ENCODE measurements at regions not wholly inside any gene's neighbourhood (a gene's known extent, or its start where the extent isn't known, plus 50 kb on each side); places are given as distances from the start of the nearest gene placed in this dataset.

DNA sequence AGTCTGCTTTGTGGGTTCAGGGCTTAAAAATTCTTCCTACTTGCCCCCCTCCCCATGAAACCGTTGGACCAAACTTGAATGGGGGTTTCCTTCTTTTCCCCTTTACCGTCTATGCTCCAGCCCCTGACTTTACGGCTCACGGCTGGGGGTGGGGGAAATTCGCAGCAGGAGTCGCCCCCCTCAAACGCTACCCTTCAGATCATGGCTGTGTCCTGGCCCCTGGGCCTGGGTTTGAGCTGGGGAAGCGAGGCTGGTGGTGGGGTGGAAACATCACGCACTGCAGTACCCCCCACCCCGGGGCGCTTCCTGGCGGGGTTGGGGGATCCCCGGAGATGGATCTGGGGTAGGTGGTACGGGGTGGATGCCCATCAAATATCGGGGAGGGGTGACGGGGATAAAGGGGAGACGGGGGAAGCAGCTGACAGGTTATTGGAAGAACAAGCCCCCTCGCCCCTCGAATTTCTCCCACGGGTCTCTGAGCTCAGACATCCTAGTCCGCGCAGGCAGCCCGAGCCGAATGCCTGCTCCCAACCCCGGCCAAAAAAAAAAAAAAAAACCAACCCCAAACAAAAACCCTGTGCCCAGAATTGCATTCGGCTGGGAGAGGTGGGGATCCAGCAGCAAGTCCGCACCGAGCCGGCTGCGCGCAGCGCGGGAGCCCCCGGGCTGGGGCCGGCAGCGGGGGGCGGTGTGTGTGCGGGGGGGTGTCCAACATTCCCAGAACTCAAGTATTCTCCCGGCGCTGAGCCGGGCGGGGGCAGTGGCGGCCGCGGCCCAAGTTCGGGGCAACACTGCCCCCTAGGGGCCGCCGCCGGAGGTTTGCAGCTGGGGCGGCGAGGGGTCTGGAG lies 59.0 kb upstream of the ACOT11 start (continued):
- TF ChIP-seq ZFP36 (IDR thresholded peaks at IDR 0.05; ENCODE audit: low read depth, low read length, partially characterized antibody), result no peak
- no peak for TF ChIP-seq ZFP30 (CRISPR knock-in tag; IDR thresholded peaks at IDR 0.05; ENCODE audit: borderline replicate concordance)
- no peak; the same call in 1 of the 2 replicates for TF ChIP-seq JUND (IDR thresholded peaks at IDR 0.05; ENCODE audit: borderline replicate concordance, low read depth, low read length)
- peak; percentile 3; the same call in 1 of the 3 replicates for TF ChIP-seq JUND (tag; IDR thresholded peaks at IDR 0.05; ENCODE audit: borderline replicate concordance, low read depth, low read length)
- no peak for TF ChIP-seq KLF6 (CRISPR knock-in tag; IDR thresholded peaks at IDR 0.05; ENCODE audit: borderline replicate concordance)
- TF ChIP-seq, protein P1, sequence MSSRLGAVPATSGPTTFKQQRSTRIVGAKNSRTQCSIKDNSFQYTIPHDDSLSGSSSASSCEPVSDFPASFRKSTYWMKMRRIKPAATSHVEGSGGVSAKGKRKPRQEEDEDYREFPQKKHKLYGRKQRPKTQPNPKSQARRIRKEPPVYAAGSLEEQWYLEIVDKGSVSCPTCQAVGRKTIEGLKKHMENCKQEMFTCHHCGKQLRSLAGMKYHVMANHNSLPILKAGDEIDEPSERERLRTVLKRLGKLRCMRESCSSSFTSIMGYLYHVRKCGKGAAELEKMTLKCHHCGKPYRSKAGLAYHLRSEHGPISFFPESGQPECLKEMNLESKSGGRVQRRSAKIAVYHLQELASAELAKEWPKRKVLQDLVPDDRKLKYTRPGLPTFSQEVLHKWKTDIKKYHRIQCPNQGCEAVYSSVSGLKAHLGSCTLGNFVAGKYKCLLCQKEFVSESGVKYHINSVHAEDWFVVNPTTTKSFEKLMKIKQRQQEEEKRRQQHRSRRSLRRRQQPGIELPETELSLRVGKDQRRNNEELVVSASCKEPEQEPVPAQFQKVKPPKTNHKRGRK (tag; IDR thresholded peaks at IDR 0.05), result no peak
- TF ChIP-seq, protein P2, sequence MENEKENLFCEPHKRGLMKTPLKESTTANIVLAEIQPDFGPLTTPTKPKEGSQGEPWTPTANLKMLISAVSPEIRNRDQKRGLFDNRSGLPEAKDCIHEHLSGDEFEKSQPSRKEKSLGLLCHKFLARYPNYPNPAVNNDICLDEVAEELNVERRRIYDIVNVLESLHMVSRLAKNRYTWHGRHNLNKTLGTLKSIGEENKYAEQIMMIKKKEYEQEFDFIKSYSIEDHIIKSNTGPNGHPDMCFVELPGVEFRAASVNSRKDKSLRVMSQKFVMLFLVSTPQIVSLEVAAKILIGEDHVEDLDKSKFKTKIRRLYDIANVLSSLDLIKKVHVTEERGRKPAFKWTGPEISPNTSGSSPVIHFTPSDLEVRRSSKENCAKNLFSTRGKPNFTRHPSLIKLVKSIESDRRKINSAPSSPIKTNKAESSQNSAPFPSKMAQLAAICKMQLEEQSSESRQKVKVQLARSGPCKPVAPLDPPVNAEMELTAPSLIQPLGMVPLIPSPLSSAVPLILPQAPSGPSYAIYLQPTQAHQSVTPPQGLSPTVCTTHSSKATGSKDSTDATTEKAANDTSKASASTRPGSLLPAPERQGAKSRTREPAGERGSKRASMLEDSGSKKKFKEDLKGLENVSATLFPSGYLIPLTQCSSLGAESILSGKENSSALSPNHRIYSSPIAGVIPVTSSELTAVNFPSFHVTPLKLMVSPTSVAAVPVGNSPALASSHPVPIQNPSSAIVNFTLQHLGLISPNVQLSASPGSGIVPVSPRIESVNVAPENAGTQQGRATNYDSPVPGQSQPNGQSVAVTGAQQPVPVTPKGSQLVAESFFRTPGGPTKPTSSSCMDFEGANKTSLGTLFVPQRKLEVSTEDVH (IDR thresholded peaks at IDR 0.05; ENCODE audit: low read depth, partially characterized antibody), result no peak
- peak; percentile 70; the same call in 1 of the 2 replicates for TF ChIP-seq STAG1 (CRISPR knock-in tag; IDR thresholded peaks at IDR 0.05; ENCODE audit: borderline replicate concordance)
- no peak for TF ChIP-seq CCAR2 (IDR thresholded peaks at IDR 0.05; ENCODE audit: low read depth, low read length)
- TF ChIP-seq, protein P3, sequence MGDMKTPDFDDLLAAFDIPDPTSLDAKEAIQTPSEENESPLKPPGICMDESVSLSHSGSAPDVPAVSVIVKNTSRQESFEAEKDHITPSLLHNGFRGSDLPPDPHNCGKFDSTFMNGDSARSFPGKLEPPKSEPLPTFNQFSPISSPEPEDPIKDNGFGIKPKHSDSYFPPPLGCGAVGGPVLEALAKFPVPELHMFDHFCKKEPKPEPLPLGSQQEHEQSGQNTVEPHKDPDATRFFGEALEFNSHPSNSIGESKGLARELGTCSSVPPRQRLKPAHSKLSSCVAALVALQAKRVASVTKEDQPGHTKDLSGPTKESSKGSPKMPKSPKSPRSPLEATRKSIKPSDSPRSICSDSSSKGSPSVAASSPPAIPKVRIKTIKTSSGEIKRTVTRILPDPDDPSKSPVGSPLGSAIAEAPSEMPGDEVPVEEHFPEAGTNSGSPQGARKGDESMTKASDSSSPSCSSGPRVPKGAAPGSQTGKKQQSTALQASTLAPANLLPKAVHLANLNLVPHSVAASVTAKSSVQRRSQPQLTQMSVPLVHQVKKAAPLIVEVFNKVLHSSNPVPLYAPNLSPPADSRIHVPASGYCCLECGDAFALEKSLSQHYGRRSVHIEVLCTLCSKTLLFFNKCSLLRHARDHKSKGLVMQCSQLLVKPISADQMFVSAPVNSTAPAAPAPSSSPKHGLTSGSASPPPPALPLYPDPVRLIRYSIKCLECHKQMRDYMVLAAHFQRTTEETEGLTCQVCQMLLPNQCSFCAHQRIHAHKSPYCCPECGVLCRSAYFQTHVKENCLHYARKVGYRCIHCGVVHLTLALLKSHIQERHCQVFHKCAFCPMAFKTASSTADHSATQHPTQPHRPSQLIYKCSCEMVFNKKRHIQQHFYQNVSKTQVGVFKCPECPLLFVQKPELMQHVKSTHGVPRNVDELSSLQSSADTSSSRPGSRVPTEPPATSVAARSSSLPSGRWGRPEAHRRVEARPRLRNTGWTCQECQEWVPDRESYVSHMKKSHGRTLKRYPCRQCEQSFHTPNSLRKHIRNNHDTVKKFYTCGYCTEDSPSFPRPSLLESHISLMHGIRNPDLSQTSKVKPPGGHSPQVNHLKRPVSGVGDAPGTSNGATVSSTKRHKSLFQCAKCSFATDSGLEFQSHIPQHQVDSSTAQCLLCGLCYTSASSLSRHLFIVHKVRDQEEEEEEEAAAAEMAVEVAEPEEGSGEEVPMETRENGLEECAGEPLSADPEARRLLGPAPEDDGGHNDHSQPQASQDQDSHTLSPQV (IDR thresholded peaks at IDR 0.05), result no peak
- no peak for TF ChIP-seq ZNF586 (CRISPR knock-in tag; conservative IDR thresholded peaks at IDR 0.05)
- TF ChIP-seq CHD4 (IDR thresholded peaks at IDR 0.05; ENCODE audit: insufficient read depth, insufficient replicate concordance, low read depth, low read length, poor library complexity, severe bottlenecking), result peak; percentile 92
- TF ChIP-seq PTBP1 (IDR thresholded peaks at IDR 0.05; ENCODE audit: low read depth, low read length), result no peak
- TF ChIP-seq DPF2 (IDR thresholded peaks at IDR 0.05), result peak; percentile 82
- TF ChIP-seq EZH2 (IDR thresholded peaks at IDR 0.05; ENCODE audit: borderline replicate concordance, low read depth, low read length), result no peak
- TF ChIP-seq KDM5B (IDR thresholded peaks at IDR 0.05; ENCODE audit: insufficient replicate concordance, low read depth, low read length), result peak; percentile 33

Measured in K562 (cell line).